ENCODE measurements at regions not wholly inside any gene's neighbourhood (a gene's known extent, or its start where the extent isn't known, plus 50 kb on each side); places are given as distances from the start of the nearest gene placed in this dataset.
"Not testable (repeated sequence)": the region's sequence is repeated elsewhere in the genome, so short reads cannot be mapped to it uniquely, and the experiment has no call there.

- Histone ChIP-seq H3K4me3 (ENCODE audit: low read depth, low read length) (no peak overlapping the region), H3K36me3 (ENCODE audit: insufficient read depth) (no peaks in the 10 kb centered on the region), H3K27ac (ENCODE audit: low read depth) (no peak overlapping the region), H3K4me1 (ENCODE audit: insufficient read depth) (no peaks in the 10 kb centered on the region)
- no peak for DNase-seq (ENCODE audit: extremely low spot score)
- 19% methylated on average over 1 of the region's 1 CpG for WGBS
Observed at GRCh38 chr18:73407506-73407905, 539.7 kb upstream of the NETO1 start.

GRCh38 chr18:73384246-73384645, 516.5 kb upstream of the NETO1 start:
- 76% methylated on average over 4 of the region's 4 CpGs for whole genome bisulfite sequencing
- Histone ChIP-seq H3K36me3 (ENCODE audit: insufficient read depth) (no peaks in the 10 kb centered on the region), H3K4me3 (ENCODE audit: low read depth, low read length) (no peak overlapping the region), H3K27ac (ENCODE audit: low read depth) (no peak overlapping the region), H3K4me1 (ENCODE audit: insufficient read depth) (no peaks in the 10 kb centered on the region)
- no peak for DNase-seq (ENCODE audit: extremely low spot score)

GRCh38 chr18:73381699-73382036, 513.9 kb upstream of the NETO1 start:
- no peaks in the 10 kb centered on the region for H3K4me1 ChIP-seq (ENCODE audit: insufficient read depth)
- no peak overlapping the region for H3K4me3 ChIP-seq (ENCODE audit: low read depth, low read length)
- H3K36me3 ChIP-seq (ENCODE audit: insufficient read depth): no peaks in the 10 kb centered on the region
- no peak overlapping the region for H3K27ac ChIP-seq (ENCODE audit: low read depth)
- DNase-seq (ENCODE audit: extremely low spot score): no peak

- WGBS: 87% methylated on average over 2 of the region's 2 CpGs
Observed at GRCh38 chr18:73381016-73381698, 513.4 kb upstream of the NETO1 start.

GRCh38 chr18:73366713-73367112, 498.9 kb upstream of the NETO1 start:
- H3K4me1 ChIP-seq (ENCODE audit: insufficient read depth): no peaks in the 10 kb centered on the region
- no peak overlapping the region for H3K4me3 ChIP-seq (ENCODE audit: low read depth, low read length)
- H3K36me3 ChIP-seq (ENCODE audit: insufficient read depth): no peaks in the 10 kb centered on the region
- no peak overlapping the region for H3K27ac ChIP-seq (ENCODE audit: low read depth)
- DNase-seq (ENCODE audit: extremely low spot score): no peak
- WGBS: 69% methylated on average over 3 of the region's 3 CpGs

More at GRCh38 chr18:73381016-73381698, 513.4 kb upstream of the NETO1 start:
- H3K4me1 ChIP-seq (ENCODE audit: insufficient read depth): no peaks in the 10 kb centered on the region
- H3K36me3 ChIP-seq (ENCODE audit: insufficient read depth): no peaks in the 10 kb centered on the region
- no peak overlapping the region for H3K4me3 ChIP-seq (ENCODE audit: low read depth, low read length)
- no peak for DNase-seq (ENCODE audit: extremely low spot score)
- no peak overlapping the region for H3K27ac ChIP-seq (ENCODE audit: low read depth)

GRCh38 chr18:73365018-73365417, 497.2 kb upstream of the NETO1 start:
- WGBS: 77% methylated on average over 4 of the region's 4 CpGs
- no peak for DNase-seq (ENCODE audit: extremely low spot score)

GRCh38 chr18:73355121-73355520, 487.3 kb upstream of the NETO1 start:
- no peak overlapping the region for H3K4me3 ChIP-seq (ENCODE audit: low read depth, low read length)
- no peaks in the 10 kb centered on the region for H3K36me3 ChIP-seq (ENCODE audit: insufficient read depth)
- WGBS: 71% methylated on average over 1 of the region's 1 CpG
- DNase-seq (ENCODE audit: extremely low spot score): no peak
- H3K4me1 ChIP-seq (ENCODE audit: insufficient read depth): no peaks in the 10 kb centered on the region
- no peak overlapping the region for H3K27ac ChIP-seq (ENCODE audit: low read depth)

More at GRCh38 chr18:73365018-73365417, 497.2 kb upstream of the NETO1 start:
- Histone ChIP-seq H3K4me1 (ENCODE audit: insufficient read depth) (no peaks in the 10 kb centered on the region), H3K4me3 (ENCODE audit: low read depth, low read length) (no peak overlapping the region), H3K27ac (ENCODE audit: low read depth) (no peak overlapping the region), H3K36me3 (ENCODE audit: insufficient read depth) (no peaks in the 10 kb centered on the region)

- Histone ChIP-seq H3K36me3 (ENCODE audit: insufficient read depth) (no peaks in the 10 kb centered on the region), H3K4me3 (ENCODE audit: low read depth, low read length) (no peak overlapping the region), H3K27ac (ENCODE audit: low read depth) (no peak overlapping the region), H3K4me1 (ENCODE audit: insufficient read depth) (no peaks in the 10 kb centered on the region)
- DNase-seq (ENCODE audit: extremely low spot score): no peak
- WGBS: 21% methylated on average over 1 of the region's 1 CpG
Observed at GRCh38 chr18:73352546-73352945, 484.8 kb upstream of the NETO1 start.

- no peak for DNase-seq (ENCODE audit: extremely low spot score)
- WGBS: 81% methylated on average over 8 of the region's 8 CpGs
- H3K27ac ChIP-seq (ENCODE audit: low read depth): no peak overlapping the region
- H3K4me1 ChIP-seq (ENCODE audit: insufficient read depth): no peaks in the 10 kb centered on the region
- no peak overlapping the region for H3K4me3 ChIP-seq (ENCODE audit: low read depth, low read length)
- no peaks in the 10 kb centered on the region for H3K36me3 ChIP-seq (ENCODE audit: insufficient read depth)
Observed at GRCh38 chr18:73340135-73340977, 472.6 kb upstream of the NETO1 start.

- no peak overlapping the region for H3K27ac ChIP-seq (ENCODE audit: low read depth)
- no peak overlapping the region for H3K4me3 ChIP-seq (ENCODE audit: low read depth, low read length)
- WGBS: 91% methylated on average over 4 of the region's 4 CpGs
- no peak for DNase-seq (ENCODE audit: extremely low spot score)
- no peaks in the 10 kb centered on the region for H3K4me1 ChIP-seq (ENCODE audit: insufficient read depth)
- no peaks in the 10 kb centered on the region for H3K36me3 ChIP-seq (ENCODE audit: insufficient read depth)
Observed at GRCh38 chr18:73331212-73331772, 463.5 kb upstream of the NETO1 start.

GRCh38 chr18:73330106-73330505, 462.3 kb upstream of the NETO1 start:
- WGBS: 89% methylated on average over 6 of the region's 6 CpGs
- H3K4me3 ChIP-seq (ENCODE audit: low read depth, low read length); H3K36me3 ChIP-seq (ENCODE audit: insufficient read depth); H3K4me1 ChIP-seq (ENCODE audit: insufficient read depth); DNase-seq (ENCODE audit: extremely low spot score); H3K27ac ChIP-seq (ENCODE audit: low read depth): not testable (repeated sequence)

- not testable (repeated sequence) for H3K4me3 ChIP-seq (ENCODE audit: low read depth, low read length); H3K4me1 ChIP-seq (ENCODE audit: insufficient read depth); H3K27ac ChIP-seq (ENCODE audit: low read depth); H3K36me3 ChIP-seq (ENCODE audit: insufficient read depth); DNase-seq (ENCODE audit: extremely low spot score)
- 89% methylated on average over 4 of the region's 5 CpGs for WGBS
Observed at GRCh38 chr18:73324187-73324831, 456.5 kb upstream of the NETO1 start.

- Histone ChIP-seq H3K27ac (ENCODE audit: low read depth) (no peak overlapping the region), H3K4me3 (ENCODE audit: low read depth, low read length) (no peak overlapping the region), H3K4me1 (ENCODE audit: insufficient read depth) (no peaks in the 10 kb centered on the region), H3K36me3 (ENCODE audit: insufficient read depth) (no peaks in the 10 kb centered on the region)
- no peak for DNase-seq (ENCODE audit: extremely low spot score)
- 40% methylated on average over 6 of the region's 6 CpGs for whole genome bisulfite sequencing
Observed at GRCh38 chr18:73318739-73319479, 451.1 kb upstream of the NETO1 start.
